Ovary (tissue), 3 donors: ENCODE measurements at regions not wholly inside any gene's neighbourhood (a gene's known extent, or its start where the extent isn't known, plus 50 kb on each side); places are given as distances from the start of the nearest gene placed in this dataset.

Experiments used
- EP300 ChIP-seq: sonication (generic); formaldehyde crosslinking; IDR thresholded peaks from one replicate; pipeline ENCODE4 v1.6.1; 2017; ENCODE audit warnings: antibody characterized with exemption
- POLR2A ChIP-seq: fragments of 450-650 bp; IDR thresholded peaks from one replicate; pipeline ENCODE4 v1.6.1; 2017; ENCODE audit warnings: antibody characterized with exemption, mild to moderate bottlenecking, moderate library complexity
- TF ChIP-seq, protein P1 (sequence below), 3 donors: fragments of 450-650 bp in 2 of 3; fragments of 200-600 bp in 1 of 3; IDR thresholded peaks; one replicate each; pipeline versions ENCODE4 v1.5.1 to v1.8.0; 2016 to 2022; ENCODE audit warnings: antibody characterized with exemption in 3 of 3, mild to moderate bottlenecking in 1 of 3
- donor health status: DM: no; HTN: no; CAD: no.

DNA sequence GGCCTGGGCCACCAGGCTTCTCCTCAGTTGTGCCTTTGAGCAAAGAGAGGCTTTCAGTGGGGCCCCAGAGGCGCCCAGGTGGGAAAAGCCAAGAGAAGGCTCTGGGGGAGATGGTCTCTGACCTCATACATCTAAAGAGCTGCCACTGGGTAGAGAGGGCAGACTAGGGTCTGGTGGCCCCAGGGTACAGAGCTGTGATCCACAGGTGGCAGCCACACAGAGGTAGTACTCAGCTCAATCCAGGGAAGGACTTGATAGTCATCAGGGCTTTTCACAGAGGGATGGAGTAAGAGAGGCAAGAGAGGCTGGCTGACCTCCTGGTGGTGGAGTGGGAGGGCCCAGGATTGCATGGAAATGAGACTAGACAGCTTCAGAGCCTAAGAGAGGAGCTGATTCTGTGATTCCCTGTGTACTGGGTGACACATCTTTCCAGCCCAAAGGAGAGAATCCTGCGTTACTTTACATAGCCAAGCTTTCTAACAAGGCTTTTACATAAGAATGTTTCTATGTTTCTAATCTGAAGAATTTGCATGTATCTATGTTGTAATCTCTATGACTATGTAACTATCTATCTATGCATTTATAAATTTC lies 53.2 kb upstream of the PJA1 start:
- TF ChIP-seq, protein P1, sequence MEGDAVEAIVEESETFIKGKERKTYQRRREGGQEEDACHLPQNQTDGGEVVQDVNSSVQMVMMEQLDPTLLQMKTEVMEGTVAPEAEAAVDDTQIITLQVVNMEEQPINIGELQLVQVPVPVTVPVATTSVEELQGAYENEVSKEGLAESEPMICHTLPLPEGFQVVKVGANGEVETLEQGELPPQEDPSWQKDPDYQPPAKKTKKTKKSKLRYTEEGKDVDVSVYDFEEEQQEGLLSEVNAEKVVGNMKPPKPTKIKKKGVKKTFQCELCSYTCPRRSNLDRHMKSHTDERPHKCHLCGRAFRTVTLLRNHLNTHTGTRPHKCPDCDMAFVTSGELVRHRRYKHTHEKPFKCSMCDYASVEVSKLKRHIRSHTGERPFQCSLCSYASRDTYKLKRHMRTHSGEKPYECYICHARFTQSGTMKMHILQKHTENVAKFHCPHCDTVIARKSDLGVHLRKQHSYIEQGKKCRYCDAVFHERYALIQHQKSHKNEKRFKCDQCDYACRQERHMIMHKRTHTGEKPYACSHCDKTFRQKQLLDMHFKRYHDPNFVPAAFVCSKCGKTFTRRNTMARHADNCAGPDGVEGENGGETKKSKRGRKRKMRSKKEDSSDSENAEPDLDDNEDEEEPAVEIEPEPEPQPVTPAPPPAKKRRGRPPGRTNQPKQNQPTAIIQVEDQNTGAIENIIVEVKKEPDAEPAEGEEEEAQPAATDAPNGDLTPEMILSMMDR (IDR thresholded peaks at IDR 0.05), result no peak
- TF ChIP-seq EP300, result no peak
- no peak for TF ChIP-seq POLR2A
